ENCODE measurements at regions not wholly inside any gene's neighbourhood (a gene's known extent, or its start where the extent isn't known, plus 50 kb on each side); places are given as distances from the start of the nearest gene placed in this dataset.

DNA sequence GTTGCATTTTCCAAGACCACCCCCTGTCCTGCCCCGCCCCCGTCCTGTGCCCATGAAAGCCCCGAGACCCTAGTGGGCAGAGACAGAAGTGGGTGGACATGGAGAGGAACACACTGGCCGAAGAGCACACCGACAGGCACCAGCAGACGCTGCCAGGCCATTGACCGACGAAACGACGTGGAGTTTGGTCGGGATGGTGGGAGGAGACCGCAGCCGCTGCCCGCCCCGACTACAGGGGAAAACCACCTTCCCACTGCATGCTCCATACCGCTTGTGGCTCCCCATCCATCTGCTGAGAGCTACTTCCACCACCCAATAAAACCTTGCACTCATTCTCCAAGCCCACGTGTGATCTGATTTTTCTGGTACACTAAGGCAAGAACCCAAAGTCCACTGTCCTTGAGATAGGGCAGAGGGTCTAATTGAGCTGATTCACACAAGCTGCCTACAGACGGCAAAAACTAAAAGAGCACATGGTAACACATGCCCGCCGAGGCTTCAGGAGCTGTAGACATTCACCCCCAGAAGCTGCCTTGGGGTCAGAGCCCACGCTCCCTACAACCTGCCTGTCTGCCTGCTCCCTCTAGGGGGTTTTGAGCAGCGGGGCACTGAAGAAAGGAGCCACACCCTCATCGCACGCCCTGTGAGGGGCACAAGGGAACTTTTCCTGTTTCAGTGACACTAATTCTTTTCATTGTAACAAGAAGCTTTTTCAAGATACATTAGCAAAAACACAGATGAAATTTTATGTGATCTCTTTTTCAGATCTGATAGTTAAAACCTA, 81.2 kb upstream of the RAB3GAP2 start:
- DNase-seq = no peak

DNA sequence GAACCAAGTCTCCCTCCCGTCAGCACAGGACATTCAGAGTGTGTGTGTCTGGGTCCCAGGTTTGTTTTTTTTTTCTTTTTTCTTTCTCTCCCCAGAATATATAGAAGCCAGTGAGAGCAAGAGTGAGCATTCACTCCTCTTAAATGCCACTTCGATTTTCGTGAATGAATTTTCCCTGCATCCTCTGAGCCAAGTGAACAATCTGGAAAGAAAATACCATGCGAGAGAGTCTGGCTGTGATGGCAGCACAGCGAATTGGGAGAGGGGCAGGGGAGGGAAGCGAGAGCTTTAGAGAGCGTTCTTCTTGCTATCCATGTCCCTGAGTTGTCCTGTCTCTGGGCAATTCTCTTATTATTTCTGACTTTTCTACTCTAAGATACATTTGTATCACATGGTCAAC, 76.0 kb upstream of the RAB3GAP2 start:
- DNase-seq = no peak

DNA sequence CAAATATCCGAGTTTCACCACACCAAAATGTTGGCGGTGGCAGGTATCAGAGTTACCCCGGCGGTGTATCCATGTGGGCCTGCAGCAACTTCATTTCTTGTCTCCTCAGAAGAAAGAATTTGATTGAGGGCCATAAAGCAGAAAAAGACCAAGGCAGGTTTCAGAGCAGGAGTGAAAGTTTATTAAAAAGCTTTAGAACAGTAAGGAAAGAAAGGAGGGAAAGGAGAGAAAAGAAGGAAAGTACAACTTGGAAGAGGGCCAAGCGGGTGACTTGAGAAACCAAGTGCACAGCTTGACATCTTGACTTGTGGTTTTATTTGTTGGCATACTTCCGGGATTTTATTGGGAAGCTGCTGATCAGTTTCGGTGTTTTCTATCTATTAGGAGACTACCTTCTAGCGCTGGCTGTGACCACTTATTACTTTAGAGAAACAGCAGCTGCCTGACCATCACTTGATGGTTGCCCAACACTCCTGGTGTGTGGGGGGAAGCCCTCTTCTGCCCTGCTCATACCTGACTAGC, 75.5 kb upstream of the RAB3GAP2 start:
- no peak for DNase-seq

DNA sequence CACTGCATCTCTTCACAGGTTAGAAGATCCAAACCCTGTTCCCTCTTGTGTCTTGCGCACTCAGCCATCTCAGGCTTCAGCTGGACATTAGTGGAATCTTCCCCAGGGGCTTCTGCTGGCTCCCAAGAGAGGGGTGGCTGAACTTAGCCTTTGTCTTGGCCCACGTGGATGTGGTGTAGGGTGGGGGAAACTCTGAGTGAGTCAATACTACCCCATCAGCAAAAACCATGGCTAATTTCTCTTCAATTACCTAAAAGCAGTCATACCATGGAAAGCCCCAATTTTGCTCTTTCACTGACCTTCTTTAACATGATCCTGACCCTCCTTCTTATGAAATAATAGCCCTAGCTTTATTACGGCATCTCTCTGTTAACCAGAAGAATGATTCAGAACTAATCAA, 72.5 kb upstream of the RAB3GAP2 start:
- no peak for DNase-seq

DNA sequence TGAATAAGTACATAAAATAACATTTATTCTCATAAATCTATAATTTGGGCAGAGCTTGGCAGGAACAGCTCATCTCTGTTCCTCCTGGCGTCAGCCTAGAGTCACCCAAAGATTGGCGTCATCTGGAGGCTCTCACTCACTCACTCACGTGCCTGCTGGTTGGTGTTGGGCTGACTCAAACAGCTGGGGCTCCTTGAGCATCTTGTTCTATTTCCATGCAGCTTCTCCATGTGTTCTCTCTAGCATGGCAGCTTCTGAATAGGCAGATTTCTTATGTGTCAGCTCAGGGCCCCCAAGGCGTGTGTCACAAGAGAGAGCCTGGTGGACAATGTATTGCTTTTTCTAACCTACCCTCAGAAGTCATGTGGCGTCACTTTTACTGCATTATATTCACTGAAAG, 70.6 kb upstream of the RAB3GAP2 start:
- DNase-seq = no peak

DNA sequence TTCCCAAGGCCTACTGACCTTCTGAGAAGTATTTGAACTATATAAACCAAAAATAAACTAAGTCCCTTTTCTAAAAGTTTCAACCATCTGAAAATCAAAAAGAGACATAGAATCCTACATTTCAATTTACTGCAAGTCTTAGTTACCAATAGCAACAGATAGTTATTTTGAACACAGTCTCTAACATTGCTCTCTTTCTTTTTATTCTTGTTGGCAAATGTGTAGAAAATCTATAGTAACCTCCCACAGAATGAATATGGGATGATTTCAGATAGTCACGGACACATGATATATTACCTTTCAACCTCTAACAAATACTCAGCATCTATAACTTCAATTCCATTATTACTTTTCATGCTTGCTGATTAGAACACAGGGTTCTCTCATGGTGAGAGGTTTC, 68.9 kb upstream of the RAB3GAP2 start:
- no peak for DNase-seq

DNA sequence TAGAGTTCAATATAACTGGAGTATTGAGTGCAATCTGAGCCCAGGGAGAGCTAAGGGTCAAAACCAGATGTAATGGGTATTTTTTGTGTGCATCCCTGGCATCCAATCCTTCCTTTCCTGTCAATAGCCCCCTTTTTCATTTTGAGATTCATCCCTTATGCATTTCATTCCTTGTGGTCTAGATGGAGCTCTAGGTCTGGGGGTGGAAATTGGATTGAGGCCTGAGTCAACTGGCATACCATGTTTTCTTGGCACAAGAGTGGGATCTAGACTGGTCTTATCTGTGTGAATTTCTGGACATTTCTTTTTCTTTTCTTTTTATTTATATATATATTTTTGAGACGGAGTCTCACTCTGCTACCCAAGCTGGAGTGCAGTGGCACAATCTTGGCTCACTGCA, 67.3 kb upstream of the RAB3GAP2 start:
- no peak for DNase-seq

DNA sequence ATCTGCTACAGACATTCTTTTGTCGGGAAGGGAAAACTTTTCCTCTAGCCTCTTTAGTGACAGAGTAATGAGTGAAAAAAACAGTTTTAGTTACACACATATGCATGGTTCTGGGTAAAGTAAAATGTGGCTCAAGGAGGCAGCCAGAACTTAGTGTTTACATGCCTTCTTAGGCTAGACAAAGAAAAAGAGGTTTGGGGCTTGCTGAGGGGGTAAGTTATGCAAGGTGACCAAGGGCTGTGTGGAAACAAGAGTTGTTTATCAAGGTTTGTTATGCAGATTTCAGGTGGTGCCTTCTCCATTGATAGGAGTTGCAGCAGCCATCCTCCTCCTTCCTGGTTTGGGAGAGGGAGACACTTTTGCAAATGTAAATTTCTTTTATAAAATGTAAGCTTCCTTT, 66.5 kb upstream of the RAB3GAP2 start:
- DNase-seq = no peak

DNA sequence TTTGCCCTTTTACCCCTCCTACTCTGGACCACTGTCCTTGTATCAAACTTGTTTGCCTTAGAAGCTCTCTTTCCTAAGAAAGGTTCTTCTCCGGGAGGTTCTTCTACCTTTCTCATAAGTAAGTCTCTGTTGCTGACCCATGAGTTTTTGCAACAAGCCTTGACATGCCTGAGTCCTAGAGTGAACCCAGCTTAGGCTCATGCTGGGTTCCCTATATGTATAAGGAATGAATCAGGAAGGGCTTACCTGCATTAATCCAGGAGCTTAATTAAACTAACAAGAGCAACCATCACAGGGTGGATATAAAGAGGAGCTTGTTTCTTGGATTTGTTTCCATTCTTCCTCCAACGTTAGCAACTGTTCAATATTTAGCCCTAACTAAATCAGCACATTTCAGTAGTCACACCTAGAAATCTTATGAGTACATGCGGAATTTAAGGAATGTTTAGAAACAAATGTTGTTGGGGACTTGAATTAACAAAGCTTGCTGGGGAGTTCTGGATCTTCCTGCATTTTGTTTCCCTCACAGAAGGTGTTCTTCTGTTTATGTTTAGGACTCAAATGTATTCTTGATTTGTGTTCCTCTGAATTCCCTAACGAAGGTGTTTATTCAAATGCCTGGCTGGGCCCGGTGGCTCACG, 64.3 kb upstream of the RAB3GAP2 start:
- DNase-seq = no peak

DNA sequence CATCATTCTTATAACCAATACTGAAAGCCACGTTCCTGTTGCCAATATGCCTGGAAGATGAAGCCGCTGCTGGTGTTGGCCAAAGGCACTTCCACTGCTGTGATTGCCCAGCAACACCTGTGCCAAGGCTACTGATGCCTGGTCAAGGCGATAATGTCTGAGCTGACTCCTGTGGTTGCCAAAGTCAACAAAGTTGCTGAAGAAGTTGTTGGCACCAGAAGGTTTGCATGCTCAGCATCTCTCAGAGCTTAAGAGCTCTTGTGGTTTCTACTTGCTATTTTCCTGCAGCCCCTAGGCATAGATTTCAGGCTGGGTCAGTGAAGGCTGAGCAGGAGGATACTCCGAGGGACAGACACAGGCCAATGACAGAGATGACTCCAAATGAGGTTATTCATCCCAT, 63.4 kb upstream of the RAB3GAP2 start:
- no peak for DNase-seq

DNA sequence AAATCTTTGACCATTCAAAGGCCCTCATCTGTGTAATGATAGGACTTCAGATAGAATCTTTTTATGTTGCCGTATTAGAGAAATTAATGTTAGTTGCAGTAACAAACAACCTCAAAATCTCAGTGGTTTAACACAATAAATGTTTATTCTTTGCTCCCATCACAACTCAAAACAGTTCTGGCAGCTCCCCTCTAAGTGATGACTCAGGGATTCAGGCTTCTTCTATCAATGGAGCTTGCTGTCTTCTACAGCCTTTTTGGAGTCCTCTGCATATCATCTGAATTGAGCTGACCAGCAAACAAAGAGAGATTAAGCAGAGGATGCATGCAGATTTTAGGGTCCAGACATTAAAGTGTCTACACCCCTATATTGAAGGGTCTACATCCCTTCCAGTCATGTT, 59.1 kb upstream of the RAB3GAP2 start:
- DNase-seq = no peak

DNA sequence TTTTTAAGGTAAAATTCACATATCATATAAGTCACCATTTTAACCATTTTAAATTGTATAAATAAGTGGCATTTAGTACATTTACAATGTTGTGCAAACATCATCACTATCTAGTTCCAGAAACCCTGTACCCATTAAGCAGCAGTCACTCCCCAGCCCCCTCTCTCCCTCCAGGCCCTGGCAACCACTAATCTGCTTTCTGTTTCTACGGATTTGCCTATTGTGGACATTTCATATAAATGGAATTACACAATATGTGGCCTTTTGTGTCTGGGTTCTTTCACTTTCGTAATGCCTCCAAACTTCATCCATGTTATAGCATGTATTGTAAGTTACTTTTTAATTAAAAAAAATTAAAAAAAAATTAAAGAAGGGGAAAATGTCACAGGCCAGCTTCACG, 58.0 kb upstream of the RAB3GAP2 start:
- no peak for DNase-seq

DNA sequence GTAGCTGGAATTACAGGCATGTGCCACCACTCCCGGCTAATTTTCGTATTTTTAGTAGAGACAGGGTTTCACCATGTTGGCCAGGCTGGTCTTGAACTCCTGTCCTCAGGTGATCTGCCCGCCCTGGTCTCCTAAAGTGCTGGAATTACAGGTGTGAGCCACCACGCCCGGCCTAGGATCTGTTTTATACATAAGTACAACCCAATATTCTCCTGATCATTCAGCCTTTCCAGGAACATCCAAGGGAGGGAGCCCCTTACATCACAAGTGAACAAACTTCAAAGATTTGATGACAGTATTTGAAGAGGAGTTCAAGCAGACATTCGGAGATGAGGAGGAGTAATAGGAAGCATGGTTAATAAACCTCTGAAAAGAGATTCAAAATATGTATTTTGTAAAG, 54.9 kb upstream of the RAB3GAP2 start:
- no peak for DNase-seq

DNA sequence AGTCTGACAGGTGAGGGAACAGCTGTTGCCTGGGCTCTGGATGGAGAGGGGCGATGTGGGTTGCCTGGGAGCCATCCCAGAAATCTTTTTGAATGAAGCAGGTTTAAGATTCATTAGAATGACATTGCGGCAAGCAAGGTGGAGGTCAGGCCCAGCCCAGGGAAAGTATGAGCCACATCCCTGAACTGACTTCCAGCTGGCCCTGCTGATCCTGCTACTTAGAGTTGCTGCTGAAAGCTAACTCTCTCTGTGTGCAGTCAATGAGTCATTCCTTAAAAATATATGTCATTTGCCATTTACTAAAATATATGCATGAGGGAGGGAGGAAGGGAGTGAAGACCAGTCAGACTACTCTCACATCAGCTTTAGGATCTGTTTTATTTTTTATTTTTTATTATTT, 54.3 kb upstream of the RAB3GAP2 start:
- no peak for DNase-seq

DNA sequence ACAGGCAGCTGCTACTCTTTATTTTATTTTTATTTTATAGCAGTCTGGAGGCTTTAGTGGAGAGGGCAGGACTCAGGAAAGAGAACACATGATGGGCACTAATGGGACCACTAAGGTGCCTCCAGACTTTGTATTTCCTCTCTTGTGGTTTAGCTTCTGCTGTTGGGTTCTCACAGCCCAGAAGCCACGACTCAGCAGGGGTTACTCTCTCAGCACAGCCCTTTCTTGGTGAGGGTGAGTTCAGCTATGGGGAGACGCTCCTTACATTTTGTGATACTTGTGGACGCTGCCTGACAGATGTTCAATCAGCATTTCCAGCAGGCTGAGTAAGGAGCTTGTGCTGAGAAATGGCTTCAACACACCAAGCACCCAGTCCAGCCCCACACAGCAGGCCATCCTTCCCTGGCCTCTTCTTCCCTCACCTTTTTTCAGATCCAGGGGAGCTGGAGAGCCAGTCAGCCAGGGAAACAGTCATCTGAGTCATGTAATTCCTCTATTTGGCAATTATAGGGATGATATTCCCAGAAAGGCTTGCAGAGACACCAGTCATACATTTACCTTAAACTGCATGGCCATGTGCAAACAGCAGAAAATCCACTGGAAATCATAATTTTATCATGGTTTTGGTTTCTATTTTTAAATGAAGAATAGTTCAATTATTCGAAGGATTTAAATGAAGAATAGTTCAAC, 53.2 kb upstream of the RAB3GAP2 start:
- DNase-seq = no peak

DNA sequence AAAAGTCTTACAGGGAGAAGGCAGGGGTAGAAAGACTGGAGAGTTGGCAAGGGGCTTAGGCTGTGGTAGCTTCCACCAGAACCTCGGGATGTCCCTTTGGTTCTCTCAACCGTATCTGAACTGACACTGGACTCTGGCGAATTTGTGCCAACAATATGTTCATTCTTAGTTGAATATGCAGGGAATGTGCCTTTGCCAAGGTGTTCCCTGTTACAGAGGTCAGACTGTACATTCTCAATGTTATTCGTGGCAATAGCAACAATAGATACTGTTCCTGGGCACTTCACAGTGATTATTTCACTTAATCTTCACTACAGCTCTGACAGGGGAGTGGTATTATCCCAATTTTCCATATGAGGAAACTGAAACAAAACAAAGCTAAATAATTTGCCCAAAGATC, 51.5 kb upstream of the RAB3GAP2 start:
- DNase-seq = no peak

DNA sequence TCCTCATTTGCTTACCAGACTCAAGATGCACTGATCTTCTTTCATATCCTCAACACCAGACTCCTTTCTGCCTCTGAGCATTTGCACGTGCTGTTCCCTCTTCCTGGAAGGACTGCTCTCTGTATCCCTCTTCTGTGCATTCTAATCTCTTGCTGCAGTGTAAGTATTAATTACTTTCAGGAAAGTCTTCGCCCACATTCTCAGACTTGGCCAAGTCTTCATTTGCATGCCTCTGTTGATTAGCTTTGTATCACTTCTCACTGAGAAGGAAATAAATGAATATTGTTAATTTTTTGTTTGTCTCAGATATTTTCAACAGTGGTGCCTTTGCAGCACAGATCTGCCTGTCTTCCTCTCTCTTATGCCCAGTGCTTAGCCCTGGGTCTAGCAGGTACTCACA, 50.3 kb upstream of the RAB3GAP2 start:
- DNase-seq = no peak

All from amniotic stem cell (primary cell).